OCI-LY3 (cell line): ENCODE measurements at regions not wholly inside any gene's neighbourhood (a gene's known extent, or its start where the extent isn't known, plus 50 kb on each side); places are given as distances from the start of the nearest gene placed in this dataset.

Source experiments
- H2AFZ ChIP-seq: fragments of 200-600, 300-600 bp; shearing (Covaris generic); 2 replicates; pipeline ENCODE4 v1.6.0; 2014; ENCODE audit warnings: antibody characterized with exemption, low read depth, low read length
- H3K27ac ChIP-seq: fragments of 200-600, 300-600 bp; sonication (generic); 2 replicates; pipeline ENCODE4 v1.5.1; 2014; ENCODE audit warnings: mild to moderate bottlenecking, low read length, moderate library complexity, mixed read lengths
- H3K27me3 ChIP-seq: fragments of 200-600, 300-600 bp; sonication (generic); 2 replicates; pipeline ENCODE4 v1.6.1; 2014; ENCODE audit warnings: low read depth, low read length, mixed read lengths
- H3K36me3 ChIP-seq: fragments of 200-600, 300-600 bp; sonication (generic); replicated peaks from 2 replicates; pipeline ENCODE3; 2014; ENCODE audit warnings: low read depth, low read length, mixed read lengths
- H3K4me1 ChIP-seq: fragments of 300-600, 200-600 bp; sonication (generic); 2 replicates; pipeline ENCODE4 v1.6.1; 2014; ENCODE audit warnings: low read length, mixed read lengths
- H3K4me2 ChIP-seq: fragments of 200-600, 300-600 bp; sonication (generic); 2 replicates; pipeline ENCODE4 v1.6.1; 2014; ENCODE audit warnings: low read length, mixed read lengths
- H3K4me3 ChIP-seq: fragments of 300-600, 200-600 bp; sonication (generic); 2 replicates; pipeline ENCODE4 v1.5.1; 2014; ENCODE audit warnings: antibody characterized with exemption, mild to moderate bottlenecking, low read length, moderate library complexity
- H3K79me2 ChIP-seq: fragments of 300-600, 200-600 bp; shearing (Covaris generic); 2 replicates; pipeline ENCODE4 v1.6.1; 2014; ENCODE audit warnings: mild to moderate bottlenecking, low read length, mixed read lengths
- H3K9ac ChIP-seq: fragments of 300-600, 200-600 bp; shearing (Covaris generic); 2 replicates; pipeline ENCODE4 v1.6.0; 2014; ENCODE audit warnings: mild to moderate bottlenecking, low read length, moderate library complexity
- H3K9me3 ChIP-seq: fragments of 200-600, 300-600 bp; shearing (Covaris generic); 2 replicates; pipeline ENCODE4 v1.6.1; 2014; ENCODE audit warnings: low read length, mixed read lengths; ENCODE audit not compliant: insufficient read depth
- H4K20me1 ChIP-seq: fragments of 200-600, 300-600 bp; sonication (generic); 2 replicates; pipeline ENCODE4 v1.6.1; 2016; ENCODE audit warnings: low read length, mixed read lengths; ENCODE audit not compliant: insufficient read depth
- EZH2phosphoT487 ChIP-seq: fragments of 200-600 bp; shearing (Covaris generic); IDR thresholded peaks from 2 replicates; pipeline ENCODE4 v1.6.1; 2018; ENCODE audit warnings: antibody characterized with exemption, mixed run types, low read depth
- TF ChIP-seq, protein P1 (sequence below): fragments of 200-600, 300-600 bp; sonication (generic); IDR thresholded peaks from 2 replicates; pipeline ENCODE4 v1.5.1; 2014; ENCODE audit warnings: antibody characterized with exemption, low read length, low read depth

DNA sequence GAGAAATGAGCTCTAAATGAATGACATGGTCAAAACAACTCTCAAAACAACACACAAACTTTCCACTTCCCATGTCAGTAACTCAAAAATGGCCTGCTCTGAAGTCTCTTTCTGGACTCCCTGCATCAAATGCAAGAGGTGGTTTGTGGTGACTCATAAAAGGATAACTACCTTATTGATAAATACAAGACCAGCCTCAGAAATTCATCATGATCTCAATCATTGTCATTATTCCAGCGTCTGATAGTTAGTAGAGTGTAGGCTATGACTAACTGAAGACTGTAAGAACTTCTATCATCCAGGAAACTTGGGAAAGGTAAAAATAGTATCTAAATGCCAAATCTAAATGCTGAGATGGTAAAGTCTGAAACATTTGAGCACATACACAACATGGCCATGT lies 369.4 kb downstream of the BMP2 start:
- Histone ChIP-seq H3K4me2 (no peak overlapping the region), H3K27ac (no peak overlapping the region), H4K20me1 (no peaks in the 10 kb centered on the region)

DNA sequence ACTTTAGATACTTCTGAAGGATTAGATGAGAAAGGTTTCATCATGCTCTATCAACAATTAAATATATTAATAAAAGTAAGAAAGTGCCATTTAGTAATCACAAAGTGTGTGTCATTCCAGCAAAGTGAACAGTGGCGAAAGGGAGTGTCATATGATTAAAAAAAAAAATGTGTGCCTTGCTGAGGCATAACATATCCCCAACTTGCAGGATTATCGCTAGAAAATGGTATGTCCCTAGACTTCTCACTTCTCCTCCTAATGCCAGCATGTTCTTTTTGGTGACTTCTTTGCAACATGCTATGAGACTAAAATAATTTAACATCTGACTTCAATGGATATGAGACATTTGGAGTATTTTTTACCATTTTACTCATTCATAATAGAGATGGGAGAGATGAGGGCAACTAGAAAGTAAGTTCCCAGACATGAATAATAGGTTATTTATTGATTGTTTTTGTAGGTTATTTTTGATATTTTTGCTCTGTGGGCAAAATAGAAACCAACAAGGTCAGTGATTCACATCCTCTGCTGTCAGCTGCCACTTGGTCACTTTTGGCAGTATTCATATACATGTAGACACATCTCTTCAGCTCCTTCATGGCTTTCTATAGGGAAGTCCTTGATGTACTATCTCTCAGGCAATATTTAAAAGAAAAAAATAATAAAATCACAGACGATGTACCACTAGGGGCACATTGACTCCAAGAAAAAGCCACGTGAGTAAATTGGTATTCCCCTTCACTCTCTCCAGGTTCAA lies 370.1 kb downstream of the BMP2 start:
- Histone ChIP-seq H3K27me3 (no peaks in the 10 kb centered on the region), H2AFZ (no peak overlapping the region), H3K79me2 (no peaks in the 10 kb centered on the region), H3K4me3 (no peak overlapping the region), H3K9me3 (no peaks in the 10 kb centered on the region), H3K9ac (no peak overlapping the region), H3K4me2 (no peak overlapping the region), H4K20me1 (no peaks in the 10 kb centered on the region), H3K4me1 (no peaks in the 10 kb centered on the region), H3K27ac (no peak overlapping the region), H3K36me3 (no peaks in the 10 kb centered on the region)
- no peak for TF ChIP-seq EZH2phosphoT487
- TF ChIP-seq, protein P1, sequence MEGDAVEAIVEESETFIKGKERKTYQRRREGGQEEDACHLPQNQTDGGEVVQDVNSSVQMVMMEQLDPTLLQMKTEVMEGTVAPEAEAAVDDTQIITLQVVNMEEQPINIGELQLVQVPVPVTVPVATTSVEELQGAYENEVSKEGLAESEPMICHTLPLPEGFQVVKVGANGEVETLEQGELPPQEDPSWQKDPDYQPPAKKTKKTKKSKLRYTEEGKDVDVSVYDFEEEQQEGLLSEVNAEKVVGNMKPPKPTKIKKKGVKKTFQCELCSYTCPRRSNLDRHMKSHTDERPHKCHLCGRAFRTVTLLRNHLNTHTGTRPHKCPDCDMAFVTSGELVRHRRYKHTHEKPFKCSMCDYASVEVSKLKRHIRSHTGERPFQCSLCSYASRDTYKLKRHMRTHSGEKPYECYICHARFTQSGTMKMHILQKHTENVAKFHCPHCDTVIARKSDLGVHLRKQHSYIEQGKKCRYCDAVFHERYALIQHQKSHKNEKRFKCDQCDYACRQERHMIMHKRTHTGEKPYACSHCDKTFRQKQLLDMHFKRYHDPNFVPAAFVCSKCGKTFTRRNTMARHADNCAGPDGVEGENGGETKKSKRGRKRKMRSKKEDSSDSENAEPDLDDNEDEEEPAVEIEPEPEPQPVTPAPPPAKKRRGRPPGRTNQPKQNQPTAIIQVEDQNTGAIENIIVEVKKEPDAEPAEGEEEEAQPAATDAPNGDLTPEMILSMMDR, result no peak

More for the DNA sequence above, 369.4 kb downstream of the BMP2 start:
- TF ChIP-seq, protein P1, result no peak
- no peak for TF ChIP-seq EZH2phosphoT487
- Histone ChIP-seq H3K9ac (no peak overlapping the region), H3K36me3 (no peaks in the 10 kb centered on the region), H3K27me3 (no peaks in the 10 kb centered on the region), H3K4me1 (no peaks in the 10 kb centered on the region), H2AFZ (no peak overlapping the region), H3K9me3 (no peaks in the 10 kb centered on the region), H3K4me3 (no peak overlapping the region), H3K79me2 (no peaks in the 10 kb centered on the region)

DNA sequence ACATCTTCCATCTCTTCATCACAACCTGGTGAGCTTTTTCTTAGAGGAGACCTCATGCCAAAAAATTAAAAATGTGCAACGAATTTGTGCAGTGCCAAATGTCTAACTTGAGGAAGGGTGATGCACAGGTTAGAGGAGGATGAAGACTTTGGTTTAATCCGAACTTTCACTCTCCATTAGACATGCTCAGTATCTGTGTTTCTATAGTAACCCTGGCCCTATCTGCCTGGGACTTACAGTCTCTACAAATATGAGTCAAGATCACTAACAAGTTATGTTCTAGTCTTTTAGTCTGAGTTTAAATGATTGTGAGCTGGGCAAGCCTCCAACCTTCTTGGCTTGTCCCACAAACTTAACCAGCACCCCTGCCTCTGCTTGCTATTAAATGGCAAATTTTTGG lies 377.0 kb downstream of the BMP2 start:
- no peak overlapping the region for H2AFZ ChIP-seq
- no peak overlapping the region for H3K9ac ChIP-seq
- TF ChIP-seq EZH2phosphoT487, result no peak
- TF ChIP-seq, protein P1, result no peak
- H3K4me3 ChIP-seq, result no peak overlapping the region
- no peak overlapping the region for H3K27ac ChIP-seq
- no peaks in the 10 kb centered on the region for H3K27me3 ChIP-seq
- H3K4me1 ChIP-seq, result no peaks in the 10 kb centered on the region
- H3K9me3 ChIP-seq, result no peaks in the 10 kb centered on the region
- H3K36me3 ChIP-seq, result no peaks in the 10 kb centered on the region
- no peaks in the 10 kb centered on the region for H4K20me1 ChIP-seq
- H3K79me2 ChIP-seq, result no peaks in the 10 kb centered on the region
- no peak overlapping the region for H3K4me2 ChIP-seq

DNA sequence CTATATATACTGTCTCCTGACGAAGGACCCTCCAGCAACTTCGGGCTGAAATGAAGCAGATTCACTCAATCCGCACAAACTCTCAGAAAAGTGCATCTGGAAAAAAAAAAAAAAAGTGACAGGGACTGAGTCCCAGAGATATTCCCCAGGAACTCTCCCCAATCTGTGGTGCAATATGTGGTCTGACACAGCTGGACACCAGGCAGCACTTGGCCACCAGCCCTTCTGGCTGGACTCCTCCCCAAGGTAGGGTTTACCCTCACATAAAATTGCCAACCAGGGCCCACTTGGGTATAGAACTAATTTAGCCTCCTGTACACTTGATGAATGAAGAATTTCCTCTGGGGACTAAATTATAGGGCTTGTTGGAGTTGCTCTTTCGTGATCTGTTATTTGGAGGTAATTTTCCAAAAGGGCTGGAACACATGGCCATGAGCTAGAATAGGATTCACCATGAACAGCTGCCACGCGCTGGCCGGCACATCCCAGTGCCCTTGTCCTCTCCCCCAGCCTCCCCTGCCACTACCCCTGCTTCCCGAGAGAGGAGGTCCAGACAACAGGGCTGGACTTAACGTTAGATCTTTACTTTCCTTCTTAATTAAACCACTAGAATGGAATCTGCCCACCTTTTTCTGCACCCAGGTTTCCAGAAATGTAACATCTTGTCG lies 379.2 kb downstream of the BMP2 start:
- Histone ChIP-seq H3K9me3 (no peaks in the 10 kb centered on the region), H3K9ac (no peak overlapping the region), H2AFZ (no peak overlapping the region), H3K4me1 (no peaks in the 10 kb centered on the region), H3K4me3 (no peak overlapping the region), H3K79me2 (no peaks in the 10 kb centered on the region), H4K20me1 (no peaks in the 10 kb centered on the region), H3K4me2 (no peak overlapping the region), H3K27me3 (no peaks in the 10 kb centered on the region), H3K36me3 (no peaks in the 10 kb centered on the region), H3K27ac (no peak overlapping the region)
- TF ChIP-seq, protein P1, result no peak
- TF ChIP-seq EZH2phosphoT487, result no peak
